Neuronal stem cell (in vitro differentiated cells): ENCODE measurements at regions not wholly inside any gene's neighbourhood (a gene's known extent, or its start where the extent isn't known, plus 50 kb on each side); places are given as distances from the start of the nearest gene placed in this dataset.

ENCODE experiments used
- DNase-seq: peaks from one replicate; pipeline ENCODE4 v3.0.0-alpha.2; 2013; ENCODE audit warnings: low spot score
- H2AFZ ChIP-seq: one replicate; pipeline ENCODE4 v1.6.1; 2013; ENCODE audit warnings: mild to moderate bottlenecking, low read length, inconsistent platforms
- H2AK5ac ChIP-seq: 2 replicates; pipeline ENCODE4 v1.6.1; 2013; ENCODE audit warnings: low read depth, mild to moderate bottlenecking, inconsistent platforms, low read length, moderate library complexity, mixed read lengths
- H2BK120ac ChIP-seq: 2 replicates; pipeline ENCODE4 v1.6.1; 2013; ENCODE audit warnings: low read depth, mild to moderate bottlenecking, inconsistent platforms, low read length, moderate library complexity, mixed read lengths
- H2BK12ac ChIP-seq: one replicate; pipeline ENCODE4 v1.6.1; 2013; ENCODE audit warnings: low read length, inconsistent platforms
- H2BK15ac ChIP-seq: 2 replicates; pipeline ENCODE4 v1.6.1; 2013; ENCODE audit warnings: mild to moderate bottlenecking, low read length, inconsistent platforms, mixed read lengths
- H2BK5ac ChIP-seq: one replicate; pipeline ENCODE4 v1.6.1; 2013; ENCODE audit warnings: inconsistent platforms, mild to moderate bottlenecking, low read length, moderate library complexity
- H3K14ac ChIP-seq: one replicate; pipeline ENCODE4 v1.6.1; 2013; ENCODE audit warnings: low read length, inconsistent platforms
- H3K18ac ChIP-seq: 2 replicates; pipeline ENCODE4 v1.6.1; 2013; ENCODE audit warnings: low read length, inconsistent platforms
- H3K23ac ChIP-seq: 2 replicates; pipeline ENCODE4 v1.6.1; 2013; ENCODE audit warnings: low read depth, mild to moderate bottlenecking, mixed read lengths, low read length, inconsistent platforms; ENCODE audit not compliant: poor library complexity
- H3K27ac ChIP-seq: replicated peaks from 3 replicates; pipeline ENCODE4 v1.5.1; 2013; ENCODE audit warnings: low read length, inconsistent platforms
- H3K27me3 ChIP-seq, 3 experiments: 2 replicates each; pipeline ENCODE4 v1.6.1; 2013; ENCODE audit warnings: low read length in 3 of 3, mild to moderate bottlenecking in 2 of 3, inconsistent platforms in 1 of 3, low read depth in 1 of 3, mixed read lengths in 1 of 3, moderate library complexity in 1 of 3; ENCODE audit not compliant: control insufficient read depth in 3 of 3, insufficient read depth in 3 of 3
- H3K36me3 ChIP-seq, 2 donors: replicated peaks in 1 of 2; 2 replicates each; pipeline ENCODE4 v1.6.1; 2013; ENCODE audit warnings: low read length in 2 of 2; ENCODE audit not compliant: control insufficient read depth in 2 of 2, insufficient read depth in 2 of 2
- H3K4ac ChIP-seq: 2 replicates; pipeline ENCODE4 v1.6.1; 2013; ENCODE audit warnings: inconsistent platforms, mild to moderate bottlenecking, low read length, moderate library complexity
- H3K4me1 ChIP-seq, 2 donors: 1 replicate in 1 of 2; 2 replicates in 1 of 2; pipeline ENCODE4 v1.6.1; 2013; ENCODE audit warnings: low read length in 2 of 2, low read depth in 1 of 2; ENCODE audit not compliant: control insufficient read depth in 2 of 2, insufficient read depth in 1 of 2
- H3K4me2 ChIP-seq: one replicate; pipeline ENCODE4 v1.6.1; 2013; ENCODE audit warnings: mild to moderate bottlenecking, low read length, inconsistent platforms; ENCODE audit not compliant: insufficient read depth, poor library complexity, severe bottlenecking
- H3K4me3 ChIP-seq, 2 donors: 2 replicates each; pipeline ENCODE4 v1.5.1; 2013; ENCODE audit warnings: low read length in 2 of 2, mild to moderate bottlenecking in 2 of 2, inconsistent platforms in 1 of 2, moderate library complexity in 1 of 2
- H3K79me1 ChIP-seq: one replicate; pipeline ENCODE4 v1.6.1; 2013; ENCODE audit warnings: low read depth, mild to moderate bottlenecking, inconsistent platforms, low read length, moderate library complexity
- H3K9ac ChIP-seq: one replicate; pipeline ENCODE4 v1.6.1; 2013; ENCODE audit warnings: mild to moderate bottlenecking, low read depth, low read length, inconsistent platforms; ENCODE audit not compliant: poor library complexity
- H3K9me3 ChIP-seq, 2 donors: replicated peaks in 1 of 2; 2 replicates each; pipeline versions ENCODE3 to v1.6.1; 2013; ENCODE audit warnings: low read length in 2 of 2, mild to moderate bottlenecking in 2 of 2, inconsistent platforms in 1 of 2, low read depth in 1 of 2, mixed read lengths in 1 of 2, moderate library complexity in 1 of 2; ENCODE audit not compliant: control insufficient read depth in 2 of 2, insufficient read depth in 1 of 2
- H4K8ac ChIP-seq: one replicate; pipeline ENCODE4 v1.6.1; 2013; ENCODE audit warnings: low read depth, mild to moderate bottlenecking, inconsistent platforms, low read length, moderate library complexity
- H4K91ac ChIP-seq: one replicate; pipeline ENCODE4 v1.6.1; 2013; ENCODE audit warnings: low read length, low read depth, mild to moderate bottlenecking, inconsistent platforms; ENCODE audit not compliant: poor library complexity
- WGBS, 2 donors: extraction: QIAGEN DNeasy Blood & Tissue Kit; methylation state at CpG; one replicate each; pipeline ENCODE4 v1.1.7; 2013; ENCODE audit warnings: missing lambda C conversion rate in 2 of 2, mixed read lengths in 1 of 2; ENCODE audit not compliant: insufficient read length in 2 of 2, insufficient replicate concordance in 1 of 2; ENCODE audit errors: extremely low coverage in 2 of 2; 5-methylcytosine and 5-hydroxymethylcytosine counted together

DNA sequence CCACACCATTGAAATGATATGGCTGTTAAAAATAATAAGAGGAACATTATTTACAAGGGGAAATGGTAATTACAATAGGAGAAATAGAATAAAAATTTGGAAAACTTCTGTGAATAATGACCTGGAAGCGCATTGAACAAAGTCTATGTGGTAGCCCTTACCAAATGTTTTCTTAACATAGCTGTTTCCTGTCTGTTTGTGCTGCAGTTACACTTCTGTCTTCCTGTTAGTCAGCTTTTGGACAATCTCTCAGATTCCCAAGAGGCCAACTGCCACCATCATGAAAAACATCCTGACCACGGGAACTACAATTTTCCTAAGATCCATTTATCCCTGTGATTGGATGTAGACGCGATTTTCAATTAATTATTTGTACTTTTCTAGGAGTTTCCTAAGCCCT is 754.4 kb upstream of the MARCKS start:
- Histone ChIP-seq H3K9me3 (peaks cover 0 to 14% of the 10 kb centered on the region in 2 donors), H4K8ac (no peak overlapping the region), H3K4me2 (no peak overlapping the region), H3K36me3 (no peaks in the 10 kb centered on the region), H4K91ac (no peak overlapping the region), H3K18ac (no peak overlapping the region), H2BK15ac (no peak overlapping the region), H3K79me1 (no peaks in the 10 kb centered on the region), H3K4me1 (no peaks in the 10 kb centered on the region), H3K14ac (no peak overlapping the region), H3K9ac (no peak overlapping the region), H2AFZ (peak overlapping the region; percentile 38), H2BK12ac (no peak overlapping the region), H3K4me3 (no peak overlapping the region), H2BK120ac (no peak overlapping the region), H3K23ac (no peak overlapping the region), H3K27me3 (no peaks in the 10 kb centered on the region), H2AK5ac (no peak overlapping the region), H3K27ac (no peak overlapping the region), H3K4ac (no peak overlapping the region), H2BK5ac (no peak overlapping the region)
- WGBS, 2 donors: no CpG with 5 or more reads among the region's 4 CpGs
- no peak for DNase-seq

- no peak overlapping the region for H4K91ac ChIP-seq
- H3K23ac ChIP-seq: no peak overlapping the region
- H2BK12ac ChIP-seq: no peak overlapping the region
- H2BK120ac ChIP-seq: no peak overlapping the region
- H3K4me3 ChIP-seq: no peak overlapping the region
- no peak overlapping the region for H3K27ac ChIP-seq
- H3K14ac ChIP-seq: no peak overlapping the region
- DNase-seq: no peak
- H2AFZ ChIP-seq: peak overlapping the region; percentile 67
- no peaks in the 10 kb centered on the region for H3K79me1 ChIP-seq
- no peak overlapping the region for H2AK5ac ChIP-seq
- H2BK15ac ChIP-seq: no peak overlapping the region
- no peak overlapping the region for H3K4ac ChIP-seq
- H3K27me3 ChIP-seq: no peaks in the 10 kb centered on the region
- no CpG with 5 or more reads among the region's 4 CpGs for WGBS, 2 donors
- H3K9me3 ChIP-seq: peaks cover 0 to 7% of the 10 kb centered on the region in 2 donors
- H3K18ac ChIP-seq: no peak overlapping the region
- H3K4me1 ChIP-seq: no peaks in the 10 kb centered on the region
- no peak overlapping the region for H3K9ac ChIP-seq
- H4K8ac ChIP-seq: no peak overlapping the region
- no peak overlapping the region for H2BK5ac ChIP-seq
- no peaks in the 10 kb centered on the region for H3K36me3 ChIP-seq
- H3K4me2 ChIP-seq: no peak overlapping the region
Measured at GRCh38 chr6:113103634-113104361, 753.3 kb upstream of the MARCKS start.

DNA sequence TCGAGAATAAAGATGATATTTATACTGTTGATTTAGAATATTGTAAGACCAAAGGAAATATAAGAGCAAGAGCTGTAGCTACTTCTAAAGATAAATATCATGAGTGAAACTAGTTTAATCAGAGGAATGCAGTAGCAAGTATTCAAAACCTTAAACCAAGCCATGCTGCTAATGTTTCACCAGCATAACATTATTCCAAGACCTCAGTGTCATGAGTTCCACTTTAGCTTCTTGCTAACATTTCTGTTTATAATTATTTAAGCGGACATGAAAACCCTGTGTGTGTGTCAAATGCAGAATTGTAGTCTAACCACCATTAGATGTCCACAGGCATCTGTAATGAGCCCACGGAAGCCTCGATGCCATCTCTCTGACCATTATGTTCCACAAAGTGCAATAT is 752.6 kb upstream of the MARCKS start:
- peaks cover 0 to 9% of the 10 kb centered on the region in 2 donors for H3K9me3 ChIP-seq
- no peak overlapping the region for H3K9ac ChIP-seq
- no peak overlapping the region for H2BK120ac ChIP-seq
- no peak overlapping the region for H2BK15ac ChIP-seq
- no peak overlapping the region for H2BK12ac ChIP-seq
- H3K27ac ChIP-seq: no peak overlapping the region
- H3K79me1 ChIP-seq: no peaks in the 10 kb centered on the region
- H3K36me3 ChIP-seq: no peaks in the 10 kb centered on the region
- DNase-seq: no peak
- H3K27me3 ChIP-seq: no peaks in the 10 kb centered on the region
- H2BK5ac ChIP-seq: no peak overlapping the region
- no peak overlapping the region for H3K23ac ChIP-seq
- no peaks in the 10 kb centered on the region for H3K4me1 ChIP-seq
- H4K91ac ChIP-seq: no peak overlapping the region
- H3K4ac ChIP-seq: no peak overlapping the region
- WGBS, 2 donors: 100% methylated on average over 1 of the region's 4 CpGs
- no peak overlapping the region for H3K4me2 ChIP-seq
- H3K18ac ChIP-seq: no peak overlapping the region
- H2AK5ac ChIP-seq: no peak overlapping the region
- H3K14ac ChIP-seq: no peak overlapping the region
- no peak overlapping the region for H4K8ac ChIP-seq
- no peak overlapping the region for H2AFZ ChIP-seq
- H3K4me3 ChIP-seq: no peak overlapping the region

DNA sequence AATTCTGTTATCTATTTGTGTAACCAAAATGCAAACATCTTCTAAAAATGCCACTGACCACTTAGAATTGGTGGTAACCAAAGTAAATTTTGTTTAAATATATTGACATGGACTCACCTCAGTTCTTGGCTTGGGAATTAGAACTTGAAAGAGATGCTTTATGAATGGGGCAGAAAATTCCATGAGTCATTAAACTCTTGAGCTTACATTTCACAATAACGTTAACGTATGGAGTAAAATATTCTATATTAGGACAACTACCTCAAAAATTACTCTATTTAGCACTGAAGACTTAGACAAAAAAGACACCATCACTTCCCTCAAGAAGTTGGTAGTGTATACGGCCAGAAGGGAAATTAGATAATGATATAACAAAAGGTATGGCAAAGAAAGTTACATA is 752.2 kb upstream of the MARCKS start:
- H3K23ac ChIP-seq: no peak overlapping the region
- no peak overlapping the region for H3K9ac ChIP-seq
- H3K4me2 ChIP-seq: no peak overlapping the region
- no peak overlapping the region for H4K8ac ChIP-seq
- no CpG with 5 or more reads among the region's 3 CpGs for WGBS, 2 donors
- H2BK120ac ChIP-seq: no peak overlapping the region
- no peaks in the 10 kb centered on the region for H3K36me3 ChIP-seq
- H3K27ac ChIP-seq: no peak overlapping the region
- H2BK5ac ChIP-seq: no peak overlapping the region
- no peak overlapping the region for H3K4ac ChIP-seq
- H2AFZ ChIP-seq: no peak overlapping the region
- peaks cover 0 to 9% of the 10 kb centered on the region in 2 donors for H3K9me3 ChIP-seq
- no peak overlapping the region for H2BK15ac ChIP-seq
- no peak overlapping the region for H3K14ac ChIP-seq
- H4K91ac ChIP-seq: no peak overlapping the region
- no peaks in the 10 kb centered on the region for H3K79me1 ChIP-seq
- no peak overlapping the region for H3K18ac ChIP-seq
- no peak for DNase-seq
- no peaks in the 10 kb centered on the region for H3K27me3 ChIP-seq
- H2BK12ac ChIP-seq: no peak overlapping the region
- no peak overlapping the region for H3K4me3 ChIP-seq
- H2AK5ac ChIP-seq: no peak overlapping the region
- no peaks in the 10 kb centered on the region for H3K4me1 ChIP-seq
